ENCODE measurements at regions not wholly inside any gene's neighbourhood (a gene's known extent, or its start where the extent isn't known, plus 50 kb on each side); places are given as distances from the start of the nearest gene placed in this dataset.
"Not testable (repeated sequence)": the region's sequence is repeated elsewhere in the genome, so short reads cannot be mapped to it uniquely, and the experiment has no call there.

- DNase-seq = no peak
Observed at GRCh38 chr12:66775871-66776270, 97.0 kb upstream of the GRIP1 start.

DNA sequence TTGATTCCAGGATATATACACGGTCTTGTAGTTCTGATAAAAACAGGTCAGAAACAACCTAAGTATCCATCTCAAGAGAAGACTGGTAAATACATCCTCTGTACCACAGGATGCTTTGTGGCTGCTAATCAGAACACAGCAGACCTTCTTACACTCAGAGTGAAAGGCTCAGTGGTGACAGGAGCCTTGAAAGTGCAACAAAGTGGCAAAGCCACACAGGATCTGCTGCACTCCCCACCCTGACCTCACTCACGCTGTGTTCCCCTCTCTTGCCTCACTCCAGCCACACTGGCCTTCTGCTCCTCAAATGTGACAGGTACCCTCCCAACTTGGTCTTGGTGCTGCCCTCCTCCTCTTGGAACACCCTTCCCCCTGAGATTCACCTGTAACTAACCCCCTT, 98.1 kb upstream of the GRIP1 start:
- DNase-seq = no peak

DNA sequence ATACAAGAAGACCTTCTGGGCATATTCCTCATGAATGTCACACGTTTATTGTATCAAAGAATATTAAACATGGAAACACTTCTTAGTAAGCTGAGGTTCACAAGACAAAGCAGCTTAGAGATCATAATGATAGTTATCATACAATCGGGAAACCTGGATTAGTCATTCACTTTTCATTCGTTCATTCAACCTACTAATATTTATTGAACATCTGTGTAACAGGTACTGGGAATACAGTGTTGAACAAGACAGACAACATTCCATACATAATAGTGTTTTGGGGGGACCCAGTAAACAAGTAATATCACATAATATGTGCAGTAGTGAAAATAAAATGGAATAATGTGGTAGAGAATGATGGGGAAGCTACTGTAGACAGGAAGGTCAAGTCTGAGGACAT, 100.6 kb upstream of the GRIP1 start:
- no peak for DNase-seq

DNA sequence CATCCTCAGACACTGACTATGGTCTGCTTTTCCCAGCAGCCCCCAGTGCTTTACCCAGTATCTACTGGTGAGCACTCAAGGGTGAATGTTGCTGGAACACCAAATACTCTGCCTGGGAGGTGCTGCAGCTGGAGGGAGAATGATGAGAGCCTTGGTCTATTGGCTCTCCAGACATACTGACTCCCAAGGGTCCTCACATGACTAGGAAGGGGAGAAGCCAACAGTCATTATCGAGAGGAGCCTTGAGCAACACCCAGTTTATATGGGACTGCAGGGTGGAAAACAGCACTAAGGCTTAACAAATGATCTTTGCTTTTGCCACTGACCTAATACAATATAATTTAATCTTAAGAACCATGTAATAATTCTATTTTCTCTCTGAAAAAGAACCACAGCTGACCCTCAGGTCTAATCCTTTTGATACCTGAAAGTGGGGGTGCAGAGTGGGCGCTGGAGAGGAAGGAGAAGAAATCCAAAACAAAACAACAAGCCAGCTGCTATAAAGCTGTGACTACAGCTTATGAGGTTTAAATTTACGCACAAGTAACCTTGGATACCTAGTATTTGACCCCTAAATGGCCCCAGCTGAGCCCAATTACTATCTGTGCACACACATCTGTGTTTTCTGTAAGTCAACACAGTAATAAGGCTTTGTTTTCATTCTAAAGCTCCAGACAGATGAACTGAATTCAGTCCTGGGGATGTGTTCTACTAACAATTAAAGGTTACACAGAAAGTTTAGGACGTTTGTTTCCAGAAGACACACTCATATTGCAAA, 107.8 kb upstream of the GRIP1 start:
- DNase-seq = no peak

DNA sequence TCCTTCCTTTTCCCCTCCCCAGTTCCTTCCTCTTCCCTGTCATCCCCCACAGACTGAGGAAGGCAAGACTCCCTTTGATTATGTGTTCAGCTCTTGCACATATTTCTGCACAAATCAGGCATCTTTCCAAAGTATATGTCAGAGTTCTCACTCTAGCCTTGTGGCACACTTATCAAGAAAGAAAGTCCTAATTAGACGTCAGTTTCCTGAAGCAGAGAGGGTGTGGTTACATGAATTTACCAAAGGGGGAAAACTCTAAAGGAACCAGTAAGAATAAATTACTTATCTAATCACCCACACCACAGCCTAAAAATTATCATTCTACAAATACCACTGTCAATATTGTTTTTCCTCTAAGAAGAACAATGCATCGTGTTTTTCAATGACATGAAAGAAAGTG, 120.7 kb upstream of the GRIP1 start:
- DNase-seq = no peak

GRCh38 chr12:66800046-66800445, 121.2 kb upstream of the GRIP1 start:
- DNase-seq = no peak

DNA sequence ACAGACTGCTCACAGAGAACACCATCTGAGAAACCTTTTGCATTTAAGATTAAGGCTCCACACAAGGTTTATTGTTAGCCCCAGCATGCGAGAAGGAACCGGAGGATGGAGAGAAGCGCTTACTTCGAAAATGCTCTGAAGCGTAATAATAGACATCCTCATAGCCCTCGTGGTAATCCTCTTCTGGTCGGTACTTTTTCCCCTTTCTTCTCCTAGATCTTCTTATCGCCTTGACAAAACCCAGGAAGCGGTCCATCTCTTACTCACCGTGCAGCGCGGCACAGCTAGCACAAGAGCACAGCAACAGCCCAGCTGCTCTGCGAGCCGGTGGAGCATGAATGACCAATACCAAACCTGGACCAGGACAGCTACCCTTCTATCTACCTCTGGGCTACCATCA, 125.1 kb upstream of the GRIP1 start:
- no peak for DNase-seq

DNA sequence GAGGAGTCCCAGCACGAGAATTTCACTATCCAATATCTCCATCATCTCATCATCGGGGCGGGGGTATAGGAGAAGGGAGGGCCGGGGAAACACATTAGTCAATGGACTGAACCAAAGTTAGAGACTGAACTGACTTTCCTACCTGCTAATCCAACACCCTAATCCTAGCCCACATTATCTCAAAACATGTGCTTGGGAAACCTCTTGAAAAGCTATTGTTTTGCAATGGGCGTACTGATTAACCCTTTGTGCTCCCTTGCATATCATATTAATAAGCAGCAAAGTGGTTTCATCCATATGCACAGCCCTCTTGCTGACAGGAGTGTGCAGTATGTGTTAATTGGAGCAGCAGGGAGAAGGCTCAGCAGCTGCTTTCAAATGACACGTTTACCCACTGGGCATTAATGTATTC, 125.7 kb upstream of the GRIP1 start:
- DNase-seq = no peak

- DNase-seq = no peak
Observed at GRCh38 chr12:66808606-66809005, 129.7 kb upstream of the GRIP1 start.

- DNase-seq = no peak
Observed at GRCh38 chr12:66813137-66813892, 134.4 kb upstream of the GRIP1 start.

GRCh38 chr12:66819587-66819986, 140.7 kb upstream of the GRIP1 start:
- DNase-seq = no peak

DNA sequence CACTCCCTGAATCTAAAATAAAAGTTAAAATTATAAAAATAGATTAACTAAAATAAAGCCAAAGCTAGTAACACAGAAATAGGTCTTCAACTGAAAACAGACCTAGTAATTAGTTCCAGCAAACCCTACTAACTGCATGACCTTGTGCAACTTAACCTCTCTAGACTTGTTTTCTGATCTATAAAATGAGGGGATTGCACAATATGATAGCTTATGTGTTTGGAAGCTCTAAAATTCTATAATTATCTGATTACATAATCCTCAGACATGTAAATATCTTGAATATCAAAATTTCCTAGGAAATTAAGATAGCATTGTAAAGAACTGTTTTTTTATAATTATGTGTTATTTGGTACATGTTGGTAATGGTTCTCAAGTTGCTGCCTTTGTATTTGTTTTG, 144.1 kb upstream of the GRIP1 start:
- no peak for DNase-seq

DNA sequence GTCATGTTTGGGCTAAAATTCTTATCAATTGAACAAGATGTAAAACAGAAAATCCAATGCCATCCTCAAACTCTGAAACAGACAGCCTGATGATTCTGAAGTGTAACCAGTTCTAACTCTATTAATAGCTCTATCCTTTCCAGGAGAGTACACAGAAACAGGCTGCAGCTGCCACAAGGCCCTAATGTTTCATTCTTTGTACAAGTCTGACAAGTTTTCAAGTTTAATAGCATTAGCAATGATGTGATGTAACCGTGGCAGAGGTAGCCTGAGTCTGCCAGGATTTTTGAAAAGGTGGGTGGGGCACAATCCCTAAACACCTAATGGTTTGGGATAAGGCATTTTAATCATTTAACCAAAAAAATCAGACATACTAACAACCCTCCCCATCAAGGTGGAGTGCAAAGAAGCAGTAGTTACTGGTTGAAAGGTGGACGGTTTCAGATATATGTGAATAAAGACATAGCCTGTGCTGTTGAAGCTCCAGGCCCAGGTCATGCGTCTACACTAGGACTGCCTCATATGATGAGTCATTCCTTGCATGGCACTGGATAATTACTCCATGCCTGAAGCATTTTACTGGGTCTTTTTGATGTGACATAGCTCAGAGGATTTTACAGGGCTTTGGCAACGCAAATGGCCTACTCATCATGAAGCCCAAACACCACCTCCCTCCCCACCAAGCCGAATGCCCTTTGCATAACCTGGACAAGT, 145.1 kb upstream of the GRIP1 start:
- DNase-seq = peak; percentile 8 to 13

GRCh38 chr12:66825921-66826320, 147.0 kb upstream of the GRIP1 start:
- DNase-seq = not testable (repeated sequence)

GRCh38 chr12:66829660-66830325, 150.9 kb upstream of the GRIP1 start:
- DNase-seq = no peak

GRCh38 chr12:66831495-66831894, 152.6 kb upstream of the GRIP1 start:
- no peak for DNase-seq

DNA sequence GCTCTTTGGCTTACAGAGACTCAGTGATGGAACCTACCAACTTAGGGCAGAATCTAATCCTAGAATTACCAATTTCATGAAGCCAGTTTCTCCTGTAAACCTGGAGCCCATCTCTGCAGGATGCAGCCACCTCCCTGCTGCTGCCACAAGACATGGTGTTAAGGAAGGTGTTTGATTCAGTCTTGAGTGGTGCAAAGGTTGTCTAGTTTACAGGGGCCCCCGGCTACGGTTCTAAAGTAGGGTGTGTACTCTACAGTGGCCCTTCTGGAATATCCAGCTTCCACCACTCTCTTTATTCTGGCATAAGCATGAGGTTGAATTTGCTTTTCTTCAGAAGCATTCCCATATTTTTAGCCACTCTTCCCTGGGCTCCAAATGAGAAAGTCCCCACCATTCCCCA, 154.1 kb upstream of the GRIP1 start:
- no peak for DNase-seq

- DNase-seq = no peak
Observed at GRCh38 chr12:66836623-66837310, 157.9 kb upstream of the GRIP1 start.

DNA sequence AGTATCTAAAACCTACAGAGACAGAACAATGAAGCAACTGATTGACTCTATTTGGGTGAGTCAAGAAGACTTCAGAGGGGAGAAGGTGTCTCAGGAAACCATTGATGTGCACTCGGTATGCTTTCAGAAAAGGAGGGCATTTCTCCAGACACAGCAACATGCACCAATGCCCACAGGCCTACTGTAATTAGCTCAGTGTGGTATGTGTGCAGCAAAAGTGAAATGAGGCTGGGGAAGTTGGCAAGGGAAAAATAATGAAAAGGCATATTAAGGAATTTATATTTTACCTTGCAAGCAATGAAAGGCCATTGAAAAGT, 158.4 kb upstream of the GRIP1 start:
- no peak for DNase-seq

GRCh38 chr12:66838366-66838765, 159.5 kb upstream of the GRIP1 start:
- no peak for DNase-seq

GRCh38 chr12:66848967-66849366, 170.1 kb upstream of the GRIP1 start:
- DNase-seq = no peak

DNA sequence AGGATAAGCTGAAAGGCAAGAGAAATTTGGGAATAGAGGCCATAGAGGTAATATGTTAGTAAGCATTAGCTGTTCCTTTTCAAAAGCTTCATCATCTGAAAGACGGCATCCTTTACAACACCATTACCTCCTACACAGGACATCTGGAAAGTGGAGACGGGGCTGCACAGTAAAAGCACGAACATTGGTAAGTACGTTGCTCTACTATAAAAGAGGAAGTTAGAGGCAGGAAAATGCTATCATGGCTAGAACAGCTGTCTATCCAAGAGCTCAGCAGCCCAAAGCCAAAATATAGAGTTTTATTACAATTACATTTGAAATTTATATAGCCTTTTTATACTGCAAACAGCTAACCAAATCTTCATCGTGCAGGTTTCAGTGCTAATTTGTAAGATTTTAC, 172.3 kb upstream of the GRIP1 start:
- DNase-seq = no peak
